Gastrocnemius medialis (tissue), 4 donors: ENCODE measurements at regions not wholly inside any gene's neighbourhood (a gene's known extent, or its start where the extent isn't known, plus 50 kb on each side); places are given as distances from the start of the nearest gene placed in this dataset.

Experiments used
- POLR2A ChIP-seq, 2 donors: fragments of 450-650 bp; IDR thresholded peaks; one replicate each; pipeline ENCODE4 v1.6.1; 2017; ENCODE audit warnings: antibody characterized with exemption in 2 of 2, mild to moderate bottlenecking in 2 of 2, moderate library complexity in 2 of 2
- TF ChIP-seq, protein P1 (sequence below), 5 experiments: fragments of 450-650 bp in 3 of 5; fragments of 200-600 bp in 2 of 5; sonication (generic) in 2 of 5; IDR thresholded peaks in 4 of 5; conservative IDR thresholded peaks in 1 of 5; 1 replicate in 4 of 5; 2 replicates in 1 of 5; pipeline ENCODE4 v1.5.1; 2016 to 2019; ENCODE audit warnings: antibody characterized with exemption in 5 of 5, mild to moderate bottlenecking in 3 of 5, moderate library complexity in 3 of 5

DNA sequence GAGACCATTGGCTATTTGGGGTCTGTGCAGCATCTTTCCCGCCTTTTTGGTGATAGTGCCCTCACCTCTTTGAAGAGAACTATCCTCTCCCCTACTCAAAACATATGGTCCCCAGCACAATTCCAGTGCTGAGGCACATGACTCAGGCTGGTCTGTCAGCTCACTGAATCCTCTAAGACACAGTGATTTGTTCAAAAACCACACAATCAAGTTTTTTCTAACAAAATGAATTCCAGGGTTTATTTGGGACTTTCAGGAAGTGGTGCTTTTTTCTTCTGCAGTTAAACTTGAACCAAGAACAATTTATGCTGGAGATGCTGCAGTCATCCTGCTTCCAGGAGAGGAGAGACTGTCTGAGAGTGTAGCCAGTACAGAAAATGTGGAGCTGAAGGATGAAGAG, 142.5 kb upstream of the LMCD1 start:
- TF ChIP-seq, protein P1, sequence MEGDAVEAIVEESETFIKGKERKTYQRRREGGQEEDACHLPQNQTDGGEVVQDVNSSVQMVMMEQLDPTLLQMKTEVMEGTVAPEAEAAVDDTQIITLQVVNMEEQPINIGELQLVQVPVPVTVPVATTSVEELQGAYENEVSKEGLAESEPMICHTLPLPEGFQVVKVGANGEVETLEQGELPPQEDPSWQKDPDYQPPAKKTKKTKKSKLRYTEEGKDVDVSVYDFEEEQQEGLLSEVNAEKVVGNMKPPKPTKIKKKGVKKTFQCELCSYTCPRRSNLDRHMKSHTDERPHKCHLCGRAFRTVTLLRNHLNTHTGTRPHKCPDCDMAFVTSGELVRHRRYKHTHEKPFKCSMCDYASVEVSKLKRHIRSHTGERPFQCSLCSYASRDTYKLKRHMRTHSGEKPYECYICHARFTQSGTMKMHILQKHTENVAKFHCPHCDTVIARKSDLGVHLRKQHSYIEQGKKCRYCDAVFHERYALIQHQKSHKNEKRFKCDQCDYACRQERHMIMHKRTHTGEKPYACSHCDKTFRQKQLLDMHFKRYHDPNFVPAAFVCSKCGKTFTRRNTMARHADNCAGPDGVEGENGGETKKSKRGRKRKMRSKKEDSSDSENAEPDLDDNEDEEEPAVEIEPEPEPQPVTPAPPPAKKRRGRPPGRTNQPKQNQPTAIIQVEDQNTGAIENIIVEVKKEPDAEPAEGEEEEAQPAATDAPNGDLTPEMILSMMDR (IDR thresholded peaks at IDR 0.05 in 4 of 5, conservative IDR thresholded peaks at IDR 0.05 in 1 of 5): no peak
- TF ChIP-seq POLR2A (IDR thresholded peaks at IDR 0.05): no peak
